OCI-LY3 (cell line): ENCODE measurements at regions not wholly inside any gene's neighbourhood (a gene's known extent, or its start where the extent isn't known, plus 50 kb on each side); places are given as distances from the start of the nearest gene placed in this dataset.

ENCODE experiments used
- EZH2phosphoT487 ChIP-seq: fragments of 200-600 bp; shearing (Covaris generic); IDR thresholded peaks from 2 replicates; pipeline ENCODE4 v1.6.1; 2018; ENCODE audit warnings: antibody characterized with exemption, mixed run types, low read depth
- TF ChIP-seq, protein P1 (sequence below): fragments of 200-600, 300-600 bp; sonication (generic); IDR thresholded peaks from 2 replicates; pipeline ENCODE4 v1.5.1; 2014; ENCODE audit warnings: antibody characterized with exemption, low read length, low read depth

DNA sequence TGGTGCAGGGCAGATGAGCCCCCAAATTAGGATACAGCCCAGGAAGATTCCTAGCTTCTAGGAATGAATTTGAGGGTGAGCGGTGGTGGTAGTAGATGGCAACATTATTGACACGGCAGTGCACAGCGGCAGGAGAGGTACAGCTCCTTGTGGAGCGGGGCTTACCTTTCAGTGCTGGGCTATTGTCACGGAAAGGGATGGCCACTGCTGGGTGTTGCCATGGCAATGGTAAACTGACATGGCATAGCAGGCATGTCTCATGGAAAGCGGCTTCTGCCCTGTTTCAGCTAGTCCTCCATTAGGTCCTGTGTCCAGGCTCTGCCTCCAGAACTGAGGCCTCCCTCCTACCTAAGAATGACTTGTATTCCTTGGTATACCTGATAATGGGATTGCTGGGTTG is 81.8 kb upstream of the WDR1 start:
- TF ChIP-seq, protein P1, sequence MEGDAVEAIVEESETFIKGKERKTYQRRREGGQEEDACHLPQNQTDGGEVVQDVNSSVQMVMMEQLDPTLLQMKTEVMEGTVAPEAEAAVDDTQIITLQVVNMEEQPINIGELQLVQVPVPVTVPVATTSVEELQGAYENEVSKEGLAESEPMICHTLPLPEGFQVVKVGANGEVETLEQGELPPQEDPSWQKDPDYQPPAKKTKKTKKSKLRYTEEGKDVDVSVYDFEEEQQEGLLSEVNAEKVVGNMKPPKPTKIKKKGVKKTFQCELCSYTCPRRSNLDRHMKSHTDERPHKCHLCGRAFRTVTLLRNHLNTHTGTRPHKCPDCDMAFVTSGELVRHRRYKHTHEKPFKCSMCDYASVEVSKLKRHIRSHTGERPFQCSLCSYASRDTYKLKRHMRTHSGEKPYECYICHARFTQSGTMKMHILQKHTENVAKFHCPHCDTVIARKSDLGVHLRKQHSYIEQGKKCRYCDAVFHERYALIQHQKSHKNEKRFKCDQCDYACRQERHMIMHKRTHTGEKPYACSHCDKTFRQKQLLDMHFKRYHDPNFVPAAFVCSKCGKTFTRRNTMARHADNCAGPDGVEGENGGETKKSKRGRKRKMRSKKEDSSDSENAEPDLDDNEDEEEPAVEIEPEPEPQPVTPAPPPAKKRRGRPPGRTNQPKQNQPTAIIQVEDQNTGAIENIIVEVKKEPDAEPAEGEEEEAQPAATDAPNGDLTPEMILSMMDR = no peak
- TF ChIP-seq EZH2phosphoT487 = no peak
